ENCODE measurements at regions not wholly inside any gene's neighbourhood (a gene's known extent, or its start where the extent isn't known, plus 50 kb on each side); places are given as distances from the start of the nearest gene placed in this dataset.
"Not testable (repeated sequence)": the region's sequence is repeated elsewhere in the genome, so short reads cannot be mapped to it uniquely, and the experiment has no call there.

- no peaks in the 10 kb centered on the region for H3K9me3 Mint-ChIP-seq
- H3K4me3 Mint-ChIP-seq: no peak overlapping the region
- H3K27me3 Mint-ChIP-seq (ENCODE audit: low read depth): peaks cover 15% of the 10 kb centered on the region
- H3K4me1 Mint-ChIP-seq (ENCODE audit: low read depth): no peaks in the 10 kb centered on the region
- H3K36me3 Mint-ChIP-seq (ENCODE audit: low read depth): no peaks in the 10 kb centered on the region
- DNase-seq (ENCODE audit: low spot score): no peak
- H3K27ac Mint-ChIP-seq: no peak overlapping the region
These were observed 86.3 kb upstream of the PHLPP1 start for GRCh38 chr18:62629031-62629430.

GRCh38 chr18:62631173-62631572 lies 84.2 kb upstream of the PHLPP1 start:
- Mint-ChIP-seq H3K27ac (no peak overlapping the region), H3K4me1 (ENCODE audit: low read depth) (peaks cover 1% of the 10 kb centered on the region), H3K9me3 (no peaks in the 10 kb centered on the region), H3K27me3 (ENCODE audit: low read depth) (peaks cover 22% of the 10 kb centered on the region), H3K36me3 (ENCODE audit: low read depth) (no peaks in the 10 kb centered on the region), H3K4me3 (no peak overlapping the region)
- DNase-seq (ENCODE audit: low spot score): no peak

- Mint-ChIP-seq H3K4me3 (no peak overlapping the region), H3K27me3 (ENCODE audit: low read depth) (peaks cover 18% of the 10 kb centered on the region), H3K9me3 (no peaks in the 10 kb centered on the region), H3K36me3 (ENCODE audit: low read depth) (no peaks in the 10 kb centered on the region), H3K27ac (no peak overlapping the region), H3K4me1 (ENCODE audit: low read depth) (peaks cover 4% of the 10 kb centered on the region)
- no peak for DNase-seq (ENCODE audit: low spot score)
These were observed 82.4 kb upstream of the PHLPP1 start for GRCh38 chr18:62632788-62633455.

- Mint-ChIP-seq H3K27me3 (ENCODE audit: low read depth) (peaks cover 21% of the 10 kb centered on the region), H3K4me1 (ENCODE audit: low read depth) (peaks cover 8% of the 10 kb centered on the region), H3K4me3 (no peak overlapping the region), H3K9me3 (no peaks in the 10 kb centered on the region), H3K27ac (no peak overlapping the region), H3K36me3 (ENCODE audit: low read depth) (no peaks in the 10 kb centered on the region)
- DNase-seq (ENCODE audit: low spot score): no peak
These were observed 80.9 kb upstream of the PHLPP1 start for GRCh38 chr18:62634458-62634857.

- Mint-ChIP-seq H3K4me1 (ENCODE audit: low read depth) (peaks cover 8% of the 10 kb centered on the region), H3K36me3 (ENCODE audit: low read depth) (no peaks in the 10 kb centered on the region), H3K27me3 (ENCODE audit: low read depth) (peaks cover 21% of the 10 kb centered on the region), H3K4me3 (no peak overlapping the region), H3K9me3 (no peaks in the 10 kb centered on the region), H3K27ac (no peak overlapping the region)
- DNase-seq (ENCODE audit: low spot score): no peak
These were observed 80.2 kb upstream of the PHLPP1 start for GRCh38 chr18:62634979-62635630.

GRCh38 chr18:62637403-62637802 lies 77.9 kb upstream of the PHLPP1 start:
- DNase-seq (ENCODE audit: low spot score): no peak
- Mint-ChIP-seq H3K9me3 (no peaks in the 10 kb centered on the region), H3K4me1 (ENCODE audit: low read depth) (peaks cover 8% of the 10 kb centered on the region), H3K27me3 (ENCODE audit: low read depth) (peaks cover 17% of the 10 kb centered on the region), H3K36me3 (ENCODE audit: low read depth) (no peaks in the 10 kb centered on the region), H3K4me3 (no peak overlapping the region), H3K27ac (peak overlapping the region; percentile 4)

- Mint-ChIP-seq H3K27me3 (ENCODE audit: low read depth) (peaks cover 17% of the 10 kb centered on the region), H3K4me3 (no peak overlapping the region), H3K36me3 (ENCODE audit: low read depth) (no peaks in the 10 kb centered on the region), H3K4me1 (ENCODE audit: low read depth) (peaks cover 8% of the 10 kb centered on the region), H3K27ac (peak overlapping the region; percentile 4), H3K9me3 (no peaks in the 10 kb centered on the region)
- peak; percentile 40 for DNase-seq (ENCODE audit: low spot score)
These were observed 77.3 kb upstream of the PHLPP1 start for GRCh38 chr18:62637807-62638687.

DNA sequence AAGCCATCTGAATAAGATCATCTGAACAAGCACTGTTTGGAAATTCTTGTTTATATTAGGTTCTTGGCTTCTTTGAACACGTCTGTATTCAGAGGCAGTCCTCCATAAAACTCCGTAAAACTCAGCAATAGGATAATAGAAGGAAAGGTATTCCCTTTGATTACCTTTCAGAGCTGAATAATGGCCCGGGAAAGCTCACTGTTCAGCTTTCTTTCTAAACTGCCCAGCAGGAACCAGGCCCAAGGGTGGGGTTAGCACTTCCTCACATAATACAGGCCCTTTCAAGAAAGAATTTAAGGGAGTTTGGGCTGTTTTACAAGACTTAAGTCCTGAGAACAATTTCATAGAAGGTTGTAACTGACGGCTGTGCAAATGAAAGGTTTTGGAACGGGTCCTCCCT lies 72.2 kb upstream of the PHLPP1 start:
- Mint-ChIP-seq H3K4me1 (ENCODE audit: low read depth) (peaks cover 4% of the 10 kb centered on the region), H3K9me3 (no peaks in the 10 kb centered on the region), H3K27me3 (ENCODE audit: low read depth) (peaks cover 24% of the 10 kb centered on the region), H3K27ac (no peak overlapping the region), H3K4me3 (no peak overlapping the region), H3K36me3 (ENCODE audit: low read depth) (no peaks in the 10 kb centered on the region)
- no peak for DNase-seq (ENCODE audit: low spot score)

DNA sequence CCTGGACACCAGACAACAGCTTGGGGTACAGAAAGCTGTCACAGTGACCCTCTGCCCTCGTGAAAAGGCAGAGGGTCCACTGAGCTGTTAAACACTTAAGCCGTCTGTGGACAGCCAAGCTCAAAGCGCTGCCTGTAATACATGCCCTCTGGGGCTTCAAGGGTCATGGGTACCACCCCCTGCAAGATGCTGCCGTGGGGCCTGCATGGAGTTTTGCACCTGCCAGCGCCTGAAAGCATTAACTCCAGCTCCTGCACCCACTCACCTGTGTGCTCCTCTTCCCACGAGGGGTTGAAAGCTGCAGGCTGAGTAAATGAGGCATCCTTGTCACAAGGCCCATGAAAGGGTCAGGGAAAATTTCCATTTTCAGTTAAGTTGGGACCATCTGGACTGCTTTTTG lies 70.6 kb upstream of the PHLPP1 start:
- Mint-ChIP-seq H3K4me3 (no peak overlapping the region), H3K27me3 (ENCODE audit: low read depth) (peaks cover 28% of the 10 kb centered on the region), H3K36me3 (ENCODE audit: low read depth) (no peaks in the 10 kb centered on the region), H3K27ac (no peak overlapping the region), H3K4me1 (ENCODE audit: low read depth) (no peaks in the 10 kb centered on the region), H3K9me3 (no peaks in the 10 kb centered on the region)
- no peak for DNase-seq (ENCODE audit: low spot score)

DNA sequence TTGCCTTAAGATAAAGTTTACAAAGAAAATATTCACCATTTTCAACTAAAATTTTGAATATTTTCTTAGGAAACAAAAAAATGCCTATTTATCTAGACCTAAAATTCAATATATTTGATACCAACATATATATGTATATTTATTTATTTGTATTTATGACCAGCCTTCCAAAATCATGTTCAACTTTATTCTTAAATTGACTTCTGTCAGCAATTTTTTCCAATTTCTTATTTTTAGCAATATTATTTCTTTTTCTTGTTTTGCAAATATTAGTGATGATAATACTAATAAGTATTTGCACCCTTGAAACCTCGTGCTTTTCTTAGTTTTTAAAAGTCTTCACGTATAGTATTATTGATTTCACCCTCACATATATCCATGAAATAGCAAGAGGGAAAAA lies 68.2 kb upstream of the PHLPP1 start:
- no peak for DNase-seq (ENCODE audit: low spot score)
- Mint-ChIP-seq H3K27ac (no peak overlapping the region), H3K27me3 (ENCODE audit: low read depth) (peaks cover 33% of the 10 kb centered on the region), H3K9me3 (no peaks in the 10 kb centered on the region), H3K4me1 (ENCODE audit: low read depth) (no peaks in the 10 kb centered on the region), H3K36me3 (ENCODE audit: low read depth) (no peaks in the 10 kb centered on the region), H3K4me3 (no peak overlapping the region)

- no peaks in the 10 kb centered on the region for H3K9me3 Mint-ChIP-seq
- H3K4me3 Mint-ChIP-seq: no peak overlapping the region
- no peak for DNase-seq (ENCODE audit: low spot score)
- no peaks in the 10 kb centered on the region for H3K36me3 Mint-ChIP-seq (ENCODE audit: low read depth)
- no peaks in the 10 kb centered on the region for H3K4me1 Mint-ChIP-seq (ENCODE audit: low read depth)
- no peak overlapping the region for H3K27ac Mint-ChIP-seq
- H3K27me3 Mint-ChIP-seq (ENCODE audit: low read depth): peaks cover 36% of the 10 kb centered on the region
These were observed 67.2 kb upstream of the PHLPP1 start for GRCh38 chr18:62648045-62648678.

DNA sequence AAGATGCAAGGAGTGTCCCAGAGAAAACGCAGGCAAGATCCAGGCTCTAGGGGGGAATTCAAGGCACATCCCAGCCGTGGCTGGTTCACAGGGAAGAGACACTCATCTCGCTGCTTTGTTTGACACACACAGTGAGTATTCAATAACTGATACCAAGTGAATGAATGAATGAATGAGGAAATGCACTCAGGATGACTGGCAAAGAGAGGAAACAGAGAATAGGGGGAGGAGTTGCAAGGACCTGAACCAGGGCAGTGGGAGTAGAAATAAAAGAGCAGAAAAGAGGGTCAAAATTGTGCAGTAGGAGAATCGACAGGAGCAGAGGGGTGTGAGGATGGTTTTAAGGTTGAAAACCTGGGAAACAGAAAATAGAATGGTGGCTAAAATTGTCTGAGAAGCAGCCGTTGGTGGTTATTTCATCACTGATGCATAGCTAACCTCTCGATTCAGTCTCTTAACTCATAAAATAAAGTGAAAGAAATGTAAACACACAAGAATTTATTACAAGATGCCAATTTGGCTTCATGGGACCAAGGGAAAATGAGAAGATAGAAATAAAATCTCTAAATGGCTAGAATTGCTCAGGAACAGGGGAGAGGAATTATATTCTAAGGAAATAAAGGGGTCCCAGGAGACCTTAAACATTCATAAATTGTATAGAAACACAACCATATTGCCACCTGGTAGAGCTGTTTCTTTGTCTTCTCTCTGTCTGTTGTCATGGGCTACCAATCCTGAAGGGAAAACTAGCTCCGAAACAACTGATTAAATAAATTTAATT lies 63.9 kb upstream of the PHLPP1 start:
- Mint-ChIP-seq H3K4me1 (ENCODE audit: low read depth) (no peaks in the 10 kb centered on the region), H3K27me3 (ENCODE audit: low read depth) (peaks cover 28% of the 10 kb centered on the region), H3K27ac (no peak overlapping the region), H3K9me3 (no peaks in the 10 kb centered on the region), H3K36me3 (ENCODE audit: low read depth) (no peaks in the 10 kb centered on the region), H3K4me3 (no peak overlapping the region)
- DNase-seq (ENCODE audit: low spot score): no peak

- H3K4me1 Mint-ChIP-seq (ENCODE audit: low read depth); H3K27ac Mint-ChIP-seq; H3K36me3 Mint-ChIP-seq (ENCODE audit: low read depth); H3K9me3 Mint-ChIP-seq; H3K4me3 Mint-ChIP-seq; DNase-seq (ENCODE audit: low spot score): not testable (repeated sequence)
- peaks cover 27% of the 10 kb centered on the region for H3K27me3 Mint-ChIP-seq (ENCODE audit: low read depth)
These were observed 63.2 kb upstream of the PHLPP1 start for GRCh38 chr18:62652057-62652629.

All from T-helper 2 cell treated with Interferon-gamma antibody and Interleukin-4, amounts not matched to agents 5 μg/mL and 100 μg/mL, for 36 hours (primary cell).